ENCODE measurements at regions not wholly inside any gene's neighbourhood (a gene's known extent, or its start where the extent isn't known, plus 50 kb on each side); places are given as distances from the start of the nearest gene placed in this dataset.

GRCh38 chr3:124669470-124669869, 60.8 kb upstream of the UMPS start:
- no peak for TF ChIP-seq CTCF (conservative IDR thresholded peaks at IDR 0.05; ENCODE audit: low read length)
- TF ChIP-seq EZH2phosphoT487 (IDR thresholded peaks at IDR 0.05; ENCODE audit: borderline replicate concordance), result no peak

Data from Loucy (cell line).